AG10803 (cell line): ENCODE measurements at regions not wholly inside any gene's neighbourhood (a gene's known extent, or its start where the extent isn't known, plus 50 kb on each side); places are given as distances from the start of the nearest gene placed in this dataset.

ENCODE experiments used
- DNase-seq: peaks from one replicate; pipeline ENCODE4 v3.0.0; 2010; ENCODE audit warnings: low read depth
- H3K4me3 ChIP-seq: 2 replicates; pipeline ENCODE4 v1.5.1; 2011; ENCODE audit warnings: mild to moderate bottlenecking, low read length, control low read depth
- CTCF ChIP-seq: conservative IDR thresholded peaks from 2 replicates; pipeline ENCODE4 v1.5.1; 2011; ENCODE audit warnings: mild to moderate bottlenecking, low read length, control low read depth, inconsistent platforms

- no peak overlapping the region for H3K4me3 ChIP-seq
- TF ChIP-seq CTCF, result no peak
- DNase-seq, result no peak
Measured at GRCh38 chr6:98433325-98434056, 400.9 kb upstream of the POU3F2 start.

GRCh38 chr6:98443633-98444032 lies 390.7 kb upstream of the POU3F2 start:
- DNase-seq, result no peak
- H3K4me3 ChIP-seq, result no peak overlapping the region
- TF ChIP-seq CTCF, result no peak

- no peak overlapping the region for H3K4me3 ChIP-seq
- no peak for TF ChIP-seq CTCF
- DNase-seq, result no peak
Measured at GRCh38 chr6:98452685-98453084, 381.7 kb upstream of the POU3F2 start.

GRCh38 chr6:98454809-98455322 lies 379.5 kb upstream of the POU3F2 start:
- DNase-seq, result no peak
- no peak overlapping the region for H3K4me3 ChIP-seq
- no peak for TF ChIP-seq CTCF

GRCh38 chr6:98458708-98459107 lies 375.7 kb upstream of the POU3F2 start:
- no peak for DNase-seq
- no peak overlapping the region for H3K4me3 ChIP-seq
- TF ChIP-seq CTCF, result no peak

GRCh38 chr6:98463038-98464000 lies 371.1 kb upstream of the POU3F2 start:
- no peak for TF ChIP-seq CTCF
- H3K4me3 ChIP-seq, result no peak overlapping the region
- no peak for DNase-seq
